Activated naive CD8-positive, alpha-beta T cell (primary cell): ENCODE measurements at regions not wholly inside any gene's neighbourhood (a gene's known extent, or its start where the extent isn't known, plus 50 kb on each side); places are given as distances from the start of the nearest gene placed in this dataset.

Experiments
- H3K27ac Mint-ChIP-seq: one replicate; pipeline ENCODE4 v1.8.0; 2021; ENCODE audit warnings: mixed read lengths
- H3K27me3 Mint-ChIP-seq: one replicate; pipeline ENCODE4 v1.8.0; 2021; ENCODE audit warnings: mixed read lengths
- H3K36me3 Mint-ChIP-seq: one replicate; pipeline ENCODE4 v1.8.0; 2021; ENCODE audit warnings: mixed read lengths
- H3K4me1 Mint-ChIP-seq: one replicate; pipeline ENCODE4 v1.8.0; 2021; ENCODE audit warnings: low read depth, mixed read lengths
- H3K4me3 Mint-ChIP-seq: one replicate; pipeline ENCODE4 v1.8.0; 2021; ENCODE audit warnings: mild to moderate bottlenecking, mixed read lengths
- H3K9me3 Mint-ChIP-seq: one replicate; pipeline ENCODE4 v1.8.0; 2021; ENCODE audit warnings: low read depth, mixed read lengths

DNA sequence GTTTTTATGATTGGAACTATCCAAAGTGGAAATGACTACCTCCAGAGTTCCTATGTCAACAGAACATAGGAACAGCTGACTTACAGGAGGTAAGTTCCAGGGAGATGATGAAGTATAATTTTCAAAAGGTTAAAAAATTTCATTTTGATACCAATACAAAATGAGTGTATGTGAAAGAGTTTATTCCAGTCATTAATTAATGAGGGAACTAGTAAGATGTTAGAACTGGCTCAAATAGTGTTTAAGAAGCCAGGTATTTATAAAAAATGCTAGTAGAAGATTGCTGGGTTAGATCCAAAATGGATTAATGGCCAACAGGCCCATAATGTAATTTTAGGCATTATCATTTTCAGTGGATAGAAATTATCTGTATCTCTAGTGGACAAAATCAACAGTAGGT, 227.7 kb upstream of the ZBED5 start:
- H3K27me3 Mint-ChIP-seq = peaks cover 1% of the 10 kb centered on the region
- H3K4me3 Mint-ChIP-seq = no peak overlapping the region
- H3K36me3 Mint-ChIP-seq = peaks cover 3% of the 10 kb centered on the region
- no peaks in the 10 kb centered on the region for H3K4me1 Mint-ChIP-seq
- H3K27ac Mint-ChIP-seq = no peak overlapping the region
- H3K9me3 Mint-ChIP-seq = no peaks in the 10 kb centered on the region

DNA sequence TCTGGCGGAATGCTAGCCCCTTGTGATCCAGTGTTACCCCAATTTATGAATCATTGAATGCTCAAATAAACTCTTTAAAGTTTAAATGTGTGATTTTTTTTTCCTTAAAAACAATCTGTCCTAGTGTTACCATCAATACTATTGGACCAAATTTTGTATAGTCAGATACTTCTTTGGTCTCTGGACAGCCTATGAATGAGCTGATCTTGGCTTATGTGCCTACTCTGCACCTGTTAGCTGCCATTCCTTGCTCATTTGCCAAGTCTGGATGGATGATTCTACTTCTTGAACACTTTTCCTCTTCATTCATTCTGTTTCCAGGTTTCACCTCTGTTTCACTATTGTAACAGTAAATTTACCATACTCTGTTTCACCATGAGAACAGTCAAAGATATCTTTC, 226.5 kb upstream of the ZBED5 start:
- H3K36me3 Mint-ChIP-seq = peaks cover 2% of the 10 kb centered on the region
- no peaks in the 10 kb centered on the region for H3K4me1 Mint-ChIP-seq
- no peak overlapping the region for H3K4me3 Mint-ChIP-seq
- H3K9me3 Mint-ChIP-seq = no peaks in the 10 kb centered on the region
- H3K27ac Mint-ChIP-seq = no peak overlapping the region
- H3K27me3 Mint-ChIP-seq = peaks cover 1% of the 10 kb centered on the region

DNA sequence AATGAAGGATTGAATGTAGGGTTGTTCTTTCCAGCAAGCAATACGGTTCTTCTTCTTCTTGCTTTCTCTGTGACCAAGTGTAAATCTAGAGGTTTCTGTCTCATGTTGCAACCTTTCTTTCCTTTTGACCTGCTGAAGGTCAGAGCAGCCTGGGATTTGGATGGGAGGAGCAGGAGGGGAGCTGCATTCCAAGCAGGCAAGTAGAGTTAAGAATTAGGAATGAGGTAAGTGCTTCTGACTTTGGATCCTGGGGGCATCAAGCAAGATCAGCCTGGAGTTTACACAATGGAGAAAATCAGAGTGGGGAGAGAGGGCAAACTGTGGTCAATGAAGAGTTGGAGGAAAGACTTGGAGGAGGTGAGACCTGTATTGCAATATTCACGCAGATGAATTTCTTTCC, 225.6 kb upstream of the ZBED5 start:
- Mint-ChIP-seq H3K4me3 (no peak overlapping the region), H3K27ac (no peak overlapping the region), H3K27me3 (peaks cover 1% of the 10 kb centered on the region), H3K4me1 (no peaks in the 10 kb centered on the region), H3K36me3 (no peaks in the 10 kb centered on the region), H3K9me3 (no peaks in the 10 kb centered on the region)

DNA sequence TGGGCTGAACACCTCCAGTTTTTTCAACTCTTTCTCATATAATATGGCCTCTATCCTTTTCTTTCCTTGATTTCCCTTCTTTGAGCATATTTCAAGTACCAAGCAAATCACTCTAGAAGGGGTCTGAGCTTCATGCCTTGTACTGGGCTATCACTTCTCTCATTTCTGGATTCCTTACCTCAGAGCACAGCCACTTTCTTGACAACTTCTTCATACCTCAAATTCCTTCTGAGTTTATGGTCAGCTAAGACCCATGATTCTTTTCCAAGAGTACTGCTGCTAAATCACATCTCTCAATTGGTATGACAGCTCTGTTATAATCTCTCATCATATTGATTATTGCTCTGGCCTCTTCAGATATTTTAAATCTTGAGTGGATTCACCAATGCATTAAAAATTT, 224.8 kb upstream of the ZBED5 start:
- Mint-ChIP-seq H3K27ac (no peak overlapping the region), H3K27me3 (peaks cover 1% of the 10 kb centered on the region), H3K36me3 (no peaks in the 10 kb centered on the region), H3K9me3 (no peaks in the 10 kb centered on the region), H3K4me3 (no peak overlapping the region), H3K4me1 (no peaks in the 10 kb centered on the region)

DNA sequence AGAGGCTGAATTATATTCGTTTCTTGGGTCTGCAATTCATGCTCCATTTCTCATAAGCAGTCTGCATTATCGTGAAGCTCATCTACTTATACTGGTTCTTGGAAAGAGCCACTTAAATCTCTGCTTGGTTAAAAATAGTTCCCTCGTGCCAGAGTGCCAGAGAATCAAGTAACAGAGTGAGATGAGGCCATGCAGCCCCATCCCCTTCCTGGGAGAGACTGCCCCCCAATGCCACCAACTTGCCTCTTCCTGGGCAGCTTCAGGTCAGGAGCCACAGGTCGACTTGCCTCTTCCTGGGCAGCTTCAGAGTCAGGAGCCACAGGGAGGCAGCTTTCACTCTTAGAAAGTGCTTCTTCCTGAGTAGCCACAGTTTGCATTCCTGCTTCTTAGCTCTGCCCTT, 223.9 kb upstream of the ZBED5 start:
- peaks cover 1% of the 10 kb centered on the region for H3K27me3 Mint-ChIP-seq
- no peak overlapping the region for H3K27ac Mint-ChIP-seq
- no peak overlapping the region for H3K4me3 Mint-ChIP-seq
- no peaks in the 10 kb centered on the region for H3K36me3 Mint-ChIP-seq
- H3K4me1 Mint-ChIP-seq = peaks cover 3% of the 10 kb centered on the region
- H3K9me3 Mint-ChIP-seq = no peaks in the 10 kb centered on the region

DNA sequence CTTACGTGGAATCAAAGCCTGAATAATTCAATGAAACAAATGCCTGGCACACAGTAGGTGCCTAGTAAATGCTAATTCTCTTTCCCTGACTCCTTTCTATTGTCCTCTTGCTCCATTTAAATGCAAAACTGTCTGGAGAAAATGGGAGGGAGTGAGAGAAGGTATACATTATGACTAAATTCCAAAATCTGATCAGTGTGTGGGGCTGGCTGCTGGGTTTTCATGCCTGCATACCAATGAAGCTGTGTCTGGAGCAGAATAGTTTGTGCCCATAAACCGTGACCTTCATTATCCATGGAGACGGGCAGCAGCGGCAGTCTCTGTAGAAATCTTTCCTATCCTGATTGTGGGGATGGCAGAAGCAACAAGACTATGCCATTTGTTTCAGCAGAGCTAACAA, 223.4 kb upstream of the ZBED5 start:
- Mint-ChIP-seq H3K4me3 (no peak overlapping the region), H3K27ac (no peak overlapping the region), H3K9me3 (no peaks in the 10 kb centered on the region), H3K36me3 (no peaks in the 10 kb centered on the region), H3K27me3 (peaks cover 1% of the 10 kb centered on the region), H3K4me1 (peaks cover 6% of the 10 kb centered on the region)

DNA sequence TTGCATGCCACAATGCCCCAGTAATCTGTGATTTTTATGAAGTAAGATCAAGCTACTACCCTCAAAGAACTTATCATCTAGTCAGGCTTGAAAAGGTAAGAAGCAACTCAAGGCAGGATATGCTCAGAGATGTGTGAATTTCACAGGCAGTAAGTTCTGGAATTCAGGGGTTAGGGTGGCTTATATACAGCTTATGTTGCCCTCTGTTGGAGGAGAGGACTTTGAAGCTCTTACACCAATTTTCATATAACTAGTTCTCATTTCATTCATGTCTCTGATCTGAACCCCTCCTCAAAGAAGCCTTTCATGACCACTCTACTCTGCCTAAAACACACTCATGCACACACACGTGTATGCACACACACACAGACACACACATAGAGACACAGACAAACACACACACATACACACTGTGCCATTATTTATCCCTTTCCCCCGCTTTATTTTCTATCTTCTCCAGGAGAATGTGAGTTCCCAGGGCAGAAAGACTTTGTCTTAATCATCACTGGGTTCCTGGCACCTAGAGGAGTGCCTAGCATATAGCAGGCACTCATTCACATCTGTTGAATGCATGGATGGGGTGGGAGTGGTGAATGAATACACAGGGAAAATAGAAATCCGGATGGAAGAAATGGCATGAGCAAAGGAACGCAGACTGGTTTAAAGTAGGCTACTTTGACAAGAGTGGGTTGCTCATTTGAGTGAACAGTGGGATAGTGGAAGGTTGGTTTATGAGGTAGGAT, 220.7 kb upstream of the ZBED5 start:
- Mint-ChIP-seq H3K4me3 (no peak overlapping the region), H3K27ac (no peak overlapping the region), H3K4me1 (peaks cover 12% of the 10 kb centered on the region), H3K27me3 (peaks cover 1% of the 10 kb centered on the region), H3K36me3 (no peaks in the 10 kb centered on the region), H3K9me3 (no peaks in the 10 kb centered on the region)

DNA sequence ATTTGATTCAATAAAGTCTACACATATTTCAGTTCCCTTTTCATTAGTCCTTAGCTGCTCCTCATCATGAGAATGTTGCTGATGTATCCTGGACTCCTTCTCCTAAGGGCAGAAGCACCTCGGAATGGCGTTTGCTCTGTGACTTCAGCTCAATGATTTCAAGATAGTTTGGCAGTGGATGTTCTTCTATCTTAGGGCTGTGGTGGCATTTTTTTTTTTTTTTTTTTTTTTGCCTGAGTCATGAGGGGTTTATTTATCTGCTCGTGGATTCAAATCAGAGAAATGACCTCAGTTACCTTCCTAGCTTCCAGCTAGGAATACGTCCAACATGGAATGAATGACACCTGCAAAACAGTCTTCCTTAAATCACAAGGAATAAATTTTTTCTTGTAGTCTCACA, 220.0 kb upstream of the ZBED5 start:
- H3K27ac Mint-ChIP-seq = no peak overlapping the region
- no peak overlapping the region for H3K4me3 Mint-ChIP-seq
- H3K36me3 Mint-ChIP-seq = no peaks in the 10 kb centered on the region
- H3K9me3 Mint-ChIP-seq = no peaks in the 10 kb centered on the region
- peaks cover 1% of the 10 kb centered on the region for H3K27me3 Mint-ChIP-seq
- peaks cover 12% of the 10 kb centered on the region for H3K4me1 Mint-ChIP-seq

DNA sequence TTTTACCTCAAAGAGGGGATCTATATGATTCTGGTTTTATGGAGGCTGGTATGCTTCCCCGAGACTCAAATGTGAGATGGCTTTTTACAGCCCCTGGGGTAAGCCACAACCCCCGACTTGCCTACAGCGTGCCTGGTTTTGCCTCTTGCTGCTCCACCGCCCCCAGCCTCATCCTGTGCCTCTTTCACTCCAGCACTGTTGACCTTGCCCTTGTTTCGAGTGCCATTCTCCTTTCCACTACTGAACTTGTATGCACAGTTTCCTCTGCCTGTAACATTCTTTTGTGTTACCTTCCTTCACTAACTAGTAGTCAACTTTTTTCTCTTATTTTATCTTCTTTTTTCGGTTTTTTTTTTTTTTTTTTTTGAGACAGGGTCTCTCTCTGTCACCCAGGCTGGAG, 219.0 kb upstream of the ZBED5 start:
- Mint-ChIP-seq H3K36me3 (no peaks in the 10 kb centered on the region), H3K9me3 (no peaks in the 10 kb centered on the region), H3K4me1 (peaks cover 12% of the 10 kb centered on the region), H3K4me3 (no peak overlapping the region), H3K27ac (no peak overlapping the region), H3K27me3 (peaks cover 1% of the 10 kb centered on the region)

DNA sequence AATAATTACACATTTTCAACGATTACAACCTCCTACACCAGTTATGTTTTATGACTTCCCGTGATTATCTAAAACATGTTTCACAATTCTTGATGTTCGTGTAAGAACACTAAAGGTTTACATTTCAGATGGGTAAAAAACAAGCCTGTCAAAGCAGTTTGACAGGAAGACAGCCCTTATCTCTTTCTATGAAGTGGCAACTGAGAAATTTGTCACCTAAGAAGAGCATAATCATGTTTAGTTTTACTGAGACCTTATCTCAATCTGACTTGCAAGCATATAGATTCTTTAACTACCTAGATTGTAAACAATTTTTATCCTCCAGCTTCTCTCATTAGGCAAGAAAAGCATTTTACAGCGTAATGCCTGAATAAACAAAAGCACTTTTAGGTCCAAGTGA, 218.4 kb upstream of the ZBED5 start:
- peaks cover 12% of the 10 kb centered on the region for H3K4me1 Mint-ChIP-seq
- H3K36me3 Mint-ChIP-seq = no peaks in the 10 kb centered on the region
- no peak overlapping the region for H3K4me3 Mint-ChIP-seq
- H3K27me3 Mint-ChIP-seq = peaks cover 1% of the 10 kb centered on the region
- no peak overlapping the region for H3K27ac Mint-ChIP-seq
- no peaks in the 10 kb centered on the region for H3K9me3 Mint-ChIP-seq

DNA sequence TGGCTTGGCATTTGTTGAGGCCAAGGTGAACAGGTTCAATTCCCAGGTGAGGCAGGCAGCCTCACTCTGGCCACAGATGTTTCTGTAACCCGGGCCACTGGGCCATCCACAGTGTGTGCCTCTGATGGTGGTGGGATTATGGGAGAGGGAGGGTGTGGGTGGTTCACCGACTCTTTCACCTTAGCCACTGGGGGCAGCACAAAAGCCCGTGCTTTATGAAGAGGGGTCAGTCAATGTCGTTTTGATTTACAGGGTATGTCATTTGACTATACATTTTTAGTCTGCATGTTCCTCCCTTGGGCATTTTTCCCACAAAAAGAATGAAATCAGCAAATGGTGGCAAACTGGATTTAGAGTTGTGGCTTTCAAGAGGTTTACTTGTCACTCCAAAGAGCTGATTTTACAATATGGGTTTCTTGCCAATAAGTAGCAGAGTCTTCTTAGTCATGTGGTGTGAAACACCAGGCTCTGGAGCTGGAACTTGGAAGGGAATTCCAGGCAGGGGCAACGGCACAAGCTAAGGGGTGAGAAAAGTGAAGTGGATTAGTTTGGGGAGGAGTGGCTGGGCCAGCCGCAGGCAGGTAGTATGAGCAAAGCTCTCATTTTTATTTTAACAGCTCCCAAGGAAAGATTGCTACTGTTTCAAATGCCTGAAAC, 217.8 kb upstream of the ZBED5 start:
- no peak overlapping the region for H3K27ac Mint-ChIP-seq
- H3K36me3 Mint-ChIP-seq = no peaks in the 10 kb centered on the region
- no peaks in the 10 kb centered on the region for H3K9me3 Mint-ChIP-seq
- H3K27me3 Mint-ChIP-seq = no peaks in the 10 kb centered on the region
- H3K4me1 Mint-ChIP-seq = peaks cover 12% of the 10 kb centered on the region
- no peak overlapping the region for H3K4me3 Mint-ChIP-seq

DNA sequence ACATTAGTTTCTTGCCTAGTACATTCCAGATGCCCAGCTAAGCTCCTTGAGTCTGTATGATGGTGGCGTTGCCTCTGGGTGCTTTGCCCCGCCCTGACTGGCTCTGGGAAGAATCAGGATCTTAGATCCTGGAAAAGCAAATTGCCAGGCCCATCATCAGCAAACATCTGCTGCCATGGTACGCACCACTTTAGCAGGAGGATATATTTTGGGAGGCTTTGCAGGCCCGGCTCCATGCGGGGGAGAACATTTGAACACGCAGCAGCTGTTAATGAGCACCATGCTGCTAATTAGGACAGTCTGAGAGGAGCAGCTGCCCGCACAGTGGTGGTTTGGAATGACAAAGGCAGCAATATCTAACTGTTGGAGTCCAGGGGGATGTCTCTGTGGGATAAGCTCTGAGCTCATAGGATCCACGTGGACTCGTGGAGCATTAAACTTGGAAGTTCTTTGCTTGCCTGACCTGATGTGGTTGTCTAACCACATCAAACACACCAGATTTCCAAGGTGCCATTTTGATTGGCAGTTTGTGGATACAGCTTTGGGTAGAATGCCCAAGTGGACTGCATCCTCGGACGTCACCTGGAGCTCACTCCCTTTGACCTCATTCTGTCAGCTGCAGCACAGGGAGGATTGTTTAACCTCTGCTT, 217.0 kb upstream of the ZBED5 start:
- Mint-ChIP-seq H3K4me3 (no peak overlapping the region), H3K27ac (no peak overlapping the region), H3K36me3 (no peaks in the 10 kb centered on the region), H3K27me3 (no peaks in the 10 kb centered on the region), H3K9me3 (no peaks in the 10 kb centered on the region), H3K4me1 (peaks cover 12% of the 10 kb centered on the region)

DNA sequence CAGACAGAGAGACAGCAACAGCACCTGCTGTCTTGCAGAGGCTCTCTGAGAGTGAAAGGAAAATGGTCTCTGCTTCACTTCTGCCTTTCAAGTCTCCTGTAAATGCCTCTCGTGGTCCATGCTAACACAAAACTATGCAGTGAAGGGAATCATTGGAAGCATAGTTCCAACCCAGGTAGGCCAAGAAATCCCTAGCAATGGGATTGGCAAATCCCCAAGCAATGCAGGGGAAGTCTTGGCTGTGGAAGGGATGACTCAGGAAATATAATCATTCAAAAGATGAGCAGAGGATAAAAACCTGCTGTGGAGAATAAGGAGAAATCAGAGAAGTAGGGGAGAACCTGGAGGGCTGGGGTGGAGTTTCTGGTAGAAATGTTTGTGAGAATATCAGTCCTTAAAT, 216.1 kb upstream of the ZBED5 start:
- no peak overlapping the region for H3K27ac Mint-ChIP-seq
- H3K36me3 Mint-ChIP-seq = no peaks in the 10 kb centered on the region

DNA sequence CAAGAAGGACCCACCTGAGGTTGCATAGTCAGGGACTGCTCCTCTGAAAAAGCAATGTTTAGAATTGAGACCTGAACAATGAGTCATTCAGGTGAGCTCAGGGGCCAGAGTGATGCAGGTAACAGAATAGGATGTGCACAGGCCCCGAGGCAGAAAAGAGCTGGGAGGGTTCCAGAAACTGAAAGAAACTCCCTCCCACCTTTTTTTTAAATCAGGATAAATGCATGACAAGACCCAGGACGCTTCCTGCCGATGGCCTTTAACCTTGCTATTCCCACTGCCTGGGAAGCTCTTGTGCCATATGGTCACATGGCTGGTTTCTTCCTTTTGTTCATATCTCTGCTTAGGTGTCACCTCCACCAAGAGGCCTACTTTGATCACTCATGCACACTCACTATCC, 214.2 kb upstream of the ZBED5 start:
- Mint-ChIP-seq H3K4me1 (peaks cover 12% of the 10 kb centered on the region), H3K9me3 (no peaks in the 10 kb centered on the region), H3K27me3 (no peaks in the 10 kb centered on the region), H3K27ac (no peak overlapping the region), H3K4me3 (no peak overlapping the region), H3K36me3 (no peaks in the 10 kb centered on the region)

More for the DNA sequence above, 216.1 kb upstream of the ZBED5 start:
- Mint-ChIP-seq H3K9me3 (no peaks in the 10 kb centered on the region), H3K4me3 (no peak overlapping the region), H3K27me3 (no peaks in the 10 kb centered on the region), H3K4me1 (peaks cover 12% of the 10 kb centered on the region)

DNA sequence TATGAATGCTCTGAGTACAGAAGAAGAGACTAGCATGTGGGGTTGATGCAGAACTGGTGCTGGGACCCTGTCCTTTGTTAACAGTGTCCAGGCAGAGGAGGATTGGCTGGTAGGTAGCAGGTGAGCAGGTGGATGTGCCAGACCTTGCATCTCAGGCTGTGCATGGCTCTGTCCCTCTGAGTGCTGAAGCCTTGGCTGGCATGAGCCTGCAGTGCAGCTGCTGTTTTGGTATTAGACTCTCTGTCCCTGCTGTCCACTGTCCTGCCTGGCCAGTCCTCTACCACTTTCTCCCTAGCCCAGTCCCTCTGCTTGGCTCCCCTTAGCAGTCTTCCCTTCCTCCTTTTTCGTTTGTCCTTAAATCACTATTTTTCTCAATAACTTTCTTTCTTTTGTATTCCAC, 213.6 kb upstream of the ZBED5 start:
- H3K27me3 Mint-ChIP-seq = no peaks in the 10 kb centered on the region
- H3K4me3 Mint-ChIP-seq = no peak overlapping the region
- H3K9me3 Mint-ChIP-seq = no peaks in the 10 kb centered on the region
- H3K4me1 Mint-ChIP-seq = peaks cover 8% of the 10 kb centered on the region
- H3K36me3 Mint-ChIP-seq = no peaks in the 10 kb centered on the region
- no peak overlapping the region for H3K27ac Mint-ChIP-seq
